ENCODE measurements at regions not wholly inside any gene's neighbourhood (a gene's known extent, or its start where the extent isn't known, plus 50 kb on each side); places are given as distances from the start of the nearest gene placed in this dataset.

DNA sequence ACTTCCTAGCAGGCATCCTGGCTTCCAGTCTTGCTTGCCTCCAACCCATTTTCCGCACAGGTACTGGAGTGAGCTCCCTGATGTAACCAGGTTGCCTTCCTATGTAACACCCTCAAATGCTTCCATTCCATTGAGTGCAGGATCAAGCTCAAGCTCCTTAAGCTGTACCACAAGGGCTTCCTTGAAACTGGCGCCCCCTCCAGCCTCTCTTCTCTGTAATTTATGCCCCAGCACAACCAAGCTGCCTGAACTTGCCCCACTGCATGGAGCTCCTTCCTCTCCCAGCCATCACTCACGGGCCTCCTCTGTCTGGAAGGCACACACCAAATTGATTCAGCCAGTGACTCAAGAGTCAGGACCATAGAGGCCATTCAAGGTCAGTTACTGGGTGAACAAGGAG, 234.8 kb upstream of the RPL38 start:
- TF ChIP-seq CTCF (IDR thresholded peaks at IDR 0.05) (no peak), POLR2AphosphoS5 (IDR thresholded peaks at IDR 0.05; ENCODE audit: low read depth, low read length) (no peak), SIN3A (IDR thresholded peaks at IDR 0.05; ENCODE audit: borderline replicate concordance, insufficient read depth, low read depth, low read length) (no peak), TCF7L2 (IDR thresholded peaks at IDR 0.05; ENCODE audit: low read depth, low read length) (no peak), REST (IDR thresholded peaks at IDR 0.05; ENCODE audit: insufficient read depth in 1 of 2, low read depth in 2 of 2, low read length in 1 of 2) (no peak)

All from Panc1 (cell line).